ENCODE measurements at regions not wholly inside any gene's neighbourhood (a gene's known extent, or its start where the extent isn't known, plus 50 kb on each side); places are given as distances from the start of the nearest gene placed in this dataset.

DNA sequence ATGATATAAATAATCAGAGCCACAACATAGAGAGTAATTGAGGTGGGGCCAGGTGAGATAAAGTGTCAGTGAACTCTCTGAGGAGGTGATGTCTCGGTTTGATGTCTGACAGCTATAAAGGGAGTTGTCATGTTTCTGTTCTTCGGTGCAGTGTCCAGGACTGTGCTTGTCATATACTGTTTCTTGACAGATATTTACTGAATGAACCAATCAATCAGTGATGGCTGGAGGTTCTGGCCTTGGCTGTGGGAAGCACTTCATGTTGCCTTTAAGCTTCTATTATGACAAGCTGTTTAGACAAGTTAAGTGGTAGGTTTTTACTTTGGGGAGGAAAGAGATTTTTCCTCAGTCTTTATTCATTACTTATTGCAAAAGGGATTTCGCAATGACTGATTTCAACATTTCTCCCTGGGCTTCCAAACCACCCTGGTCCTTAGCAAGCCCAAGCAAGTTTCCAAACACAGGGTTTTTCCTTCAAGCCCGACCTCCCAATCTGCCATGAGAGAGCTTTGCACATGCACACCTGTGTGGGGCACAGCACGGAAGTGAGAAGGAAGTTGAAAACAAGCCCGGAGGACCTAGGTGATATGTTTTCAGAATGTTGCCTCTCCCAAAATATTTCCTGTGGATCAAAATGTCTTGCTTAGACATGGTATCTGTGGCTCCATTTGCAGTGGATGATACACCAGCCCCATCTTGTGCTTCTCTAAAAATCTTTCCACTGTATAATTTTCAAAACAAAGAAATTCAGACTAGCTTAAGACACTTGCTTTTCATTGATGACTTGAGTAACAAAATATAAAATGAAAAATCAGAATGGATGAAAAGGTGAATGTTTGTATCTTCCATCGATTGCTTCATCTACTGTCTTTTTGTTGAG is 567.3 kb upstream of the BTBD3 start:
- DNase-seq (ENCODE audit: low read depth, low spot score) = no peak

DNA sequence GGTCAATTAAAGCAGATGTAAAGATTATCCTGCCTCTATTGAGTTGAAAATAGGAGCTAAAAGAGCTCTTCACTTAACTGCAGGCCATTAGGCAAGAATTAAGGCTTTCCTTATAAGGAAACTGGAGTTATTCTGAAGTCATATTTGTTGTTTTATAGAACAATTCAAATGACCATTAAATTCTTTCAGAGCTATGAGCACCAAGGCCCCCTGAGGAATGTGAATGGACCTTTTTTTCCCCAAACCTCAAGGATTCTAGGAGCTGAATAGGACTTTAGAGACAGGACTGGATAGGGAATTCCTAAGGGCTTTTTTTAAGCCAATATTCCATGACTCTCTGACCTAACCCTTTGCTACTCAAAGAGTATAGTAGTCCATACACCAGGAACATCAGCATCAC is 565.7 kb upstream of the BTBD3 start:
- no peak for DNase-seq (ENCODE audit: low read depth, low spot score)

DNA sequence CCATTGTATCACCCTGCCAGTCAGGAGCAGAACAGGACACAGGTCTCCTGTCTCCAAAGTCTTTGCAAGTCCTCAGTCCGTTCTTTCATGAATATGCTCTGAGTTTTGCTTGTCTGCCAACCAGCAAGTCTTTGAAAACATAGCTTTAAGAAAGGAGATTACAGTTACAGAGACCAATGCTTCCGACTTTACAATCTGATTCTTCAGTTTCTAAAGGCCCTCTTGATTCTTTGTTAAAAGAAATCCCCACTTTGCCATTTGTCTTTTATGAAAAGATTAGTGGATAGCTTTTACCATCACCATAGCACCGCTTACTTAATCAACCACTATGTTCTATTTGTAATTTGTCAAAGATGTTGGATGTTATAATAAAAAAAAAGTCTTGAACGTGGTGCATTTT is 562.8 kb upstream of the BTBD3 start:
- no peak for DNase-seq (ENCODE audit: low read depth, low spot score)

DNA sequence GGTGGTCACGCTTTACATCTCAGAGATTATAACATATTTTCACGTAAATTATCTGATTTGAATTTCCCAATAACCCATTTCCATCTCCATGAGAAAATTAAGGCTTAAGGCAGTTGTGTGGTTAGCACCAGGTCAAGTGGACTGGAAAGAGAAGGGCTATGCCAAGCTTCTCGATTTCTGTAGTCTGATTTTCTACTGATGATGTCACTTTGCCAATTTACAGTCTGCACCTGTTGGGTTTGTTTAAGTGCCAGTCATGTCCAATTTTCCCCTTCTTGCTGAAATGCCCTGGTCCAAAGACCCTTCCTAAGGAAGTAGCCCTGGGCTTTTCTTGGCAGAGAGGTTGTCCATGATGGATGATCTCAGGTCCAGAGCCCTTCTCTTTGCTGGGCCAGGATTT is 562.3 kb upstream of the BTBD3 start:
- no peak for DNase-seq (ENCODE audit: low read depth, low spot score)

DNA sequence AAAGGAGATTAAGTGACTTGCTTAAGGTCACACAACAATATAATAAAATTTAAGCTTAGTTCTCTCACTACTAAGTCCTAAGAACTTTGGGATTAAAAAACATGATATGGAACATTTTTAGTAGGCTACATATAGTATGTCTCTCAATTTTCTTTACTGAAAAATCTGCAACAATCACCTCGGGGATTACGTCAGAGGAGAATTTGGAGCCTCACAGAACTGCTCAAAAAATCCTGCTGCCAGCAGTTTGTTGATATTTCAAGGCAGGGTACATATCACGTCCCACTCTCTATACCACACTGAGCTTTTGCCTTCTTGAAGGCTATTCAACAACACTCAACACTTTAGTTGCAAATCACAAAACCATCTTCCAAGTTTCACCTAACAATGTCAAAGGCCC is 561.6 kb upstream of the BTBD3 start:
- DNase-seq (ENCODE audit: low read depth, low spot score) = no peak

DNA sequence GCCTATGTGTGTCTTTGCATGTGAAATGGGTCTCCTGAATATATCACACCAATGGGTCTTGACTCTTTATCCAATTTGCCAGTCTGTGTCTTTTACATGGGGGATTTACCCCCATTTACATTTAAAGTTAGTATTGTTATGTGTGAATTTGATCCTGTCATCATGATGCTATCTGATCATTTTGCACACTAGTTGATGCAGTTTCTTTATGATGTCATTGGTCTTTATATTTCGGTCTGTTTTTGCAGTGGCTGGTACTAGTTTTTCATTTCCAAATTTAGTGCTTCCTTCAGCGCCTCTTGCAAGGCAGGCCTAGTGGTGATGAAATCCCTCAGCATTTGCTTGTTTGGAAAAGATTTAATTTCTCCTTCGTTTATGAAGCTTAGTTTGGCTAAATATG is 555.2 kb upstream of the BTBD3 start:
- DNase-seq (ENCODE audit: low read depth, low spot score) = no peak

DNA sequence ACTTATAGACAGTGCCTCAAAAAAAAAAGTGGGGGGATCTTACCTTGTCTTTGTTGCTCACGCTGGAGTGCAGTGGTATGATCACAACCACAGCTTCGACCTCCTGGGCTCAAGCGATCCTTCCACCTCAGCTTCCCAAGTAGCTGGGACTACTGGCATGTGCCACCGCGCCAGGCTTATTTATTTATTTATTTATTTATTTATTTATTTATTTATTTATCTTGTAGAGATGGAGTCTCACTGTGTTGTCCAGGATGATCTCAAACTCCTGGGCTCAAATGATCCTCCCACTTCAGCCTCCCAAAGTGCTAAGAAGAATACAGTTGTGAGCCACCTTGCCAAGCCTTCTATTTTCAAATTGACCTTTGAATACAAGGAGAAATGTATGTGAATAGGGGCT is 553.0 kb upstream of the BTBD3 start:
- no peak for DNase-seq (ENCODE audit: low read depth, low spot score)

DNA sequence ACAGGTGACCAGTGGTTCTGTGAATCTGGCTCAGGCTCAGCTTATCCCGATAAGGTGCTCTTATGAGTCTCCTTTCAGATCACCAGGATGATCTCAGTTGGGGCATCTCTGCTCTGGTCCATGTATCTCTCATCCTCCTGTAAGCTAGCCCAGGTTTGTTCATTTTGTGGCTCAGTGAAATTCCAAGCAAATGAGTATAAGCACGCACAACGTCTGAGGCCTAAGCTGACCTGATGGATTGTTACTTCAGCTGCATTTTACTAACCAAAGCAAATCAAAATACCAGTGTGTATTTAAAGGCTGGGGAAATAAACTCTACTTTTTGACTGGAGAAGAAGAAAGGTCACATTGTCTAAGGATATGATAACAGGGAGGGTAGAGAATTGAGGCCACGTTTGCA is 551.0 kb upstream of the BTBD3 start:
- DNase-seq (ENCODE audit: low read depth, low spot score) = no peak

DNA sequence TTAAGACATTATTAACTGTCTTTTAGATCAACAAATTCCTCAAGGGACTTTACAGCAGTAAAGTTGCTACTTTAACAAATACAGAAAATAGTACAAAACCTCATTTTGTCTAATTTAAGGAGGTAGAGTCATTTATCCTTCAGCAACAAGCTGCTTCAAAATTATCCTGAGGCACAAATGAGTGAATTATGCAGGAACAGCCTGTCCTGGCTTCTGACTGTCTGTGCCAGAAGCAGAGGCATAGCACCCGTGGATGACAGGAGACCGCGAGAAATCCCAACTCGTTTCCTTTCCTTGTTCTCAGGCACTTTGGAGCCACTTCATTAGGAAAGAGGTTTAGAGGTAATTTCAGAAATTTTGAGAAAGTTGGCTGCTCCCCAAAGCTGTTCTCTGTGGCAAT is 549.2 kb upstream of the BTBD3 start:
- DNase-seq (ENCODE audit: low read depth, low spot score) = no peak

DNA sequence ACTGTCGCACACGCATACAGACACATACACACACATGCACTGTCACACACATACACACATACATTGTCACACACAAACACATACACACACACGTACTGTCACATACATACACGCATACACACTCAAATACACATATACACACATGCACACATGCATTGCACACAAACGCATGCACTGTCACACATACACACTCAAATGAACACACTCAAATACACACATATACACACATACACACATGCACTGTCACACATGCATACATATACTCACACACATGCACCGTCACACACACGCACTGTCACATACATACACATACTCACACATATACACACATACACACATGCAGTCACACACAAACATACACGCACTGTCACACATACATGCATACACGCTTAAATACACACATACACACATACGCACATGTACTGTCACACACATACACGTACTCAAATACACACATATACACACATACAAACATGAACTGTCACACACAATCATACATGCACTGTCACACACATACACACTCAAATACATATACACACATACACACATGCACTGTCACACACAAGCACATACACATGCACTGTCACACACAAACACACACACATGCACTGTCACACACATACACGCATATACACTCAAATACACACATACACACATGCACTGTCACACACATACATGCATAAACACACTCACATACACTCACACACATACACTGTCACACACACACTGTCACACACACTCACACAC is 548.6 kb upstream of the BTBD3 start:
- DNase-seq (ENCODE audit: low read depth, low spot score) = no peak

DNA sequence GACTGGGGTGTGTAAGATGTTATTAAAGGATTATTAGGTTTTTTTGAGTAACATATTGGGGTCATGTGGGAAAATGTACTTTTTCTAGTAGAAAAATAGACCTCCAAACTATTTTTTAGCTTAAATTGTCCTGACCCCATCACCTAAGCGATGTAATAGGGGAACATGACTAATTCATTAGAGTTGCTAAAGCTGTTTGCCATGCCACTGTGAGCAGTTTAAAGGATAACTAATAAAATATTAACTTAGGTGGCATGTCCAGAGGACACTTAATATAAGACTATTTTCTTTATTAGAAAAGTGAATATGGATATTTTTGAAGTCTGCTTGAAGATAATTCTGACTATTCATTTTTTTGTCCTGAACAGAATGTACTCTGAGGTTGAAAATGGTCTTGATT is 545.9 kb upstream of the BTBD3 start:
- no peak for DNase-seq (ENCODE audit: low read depth, low spot score)

DNA sequence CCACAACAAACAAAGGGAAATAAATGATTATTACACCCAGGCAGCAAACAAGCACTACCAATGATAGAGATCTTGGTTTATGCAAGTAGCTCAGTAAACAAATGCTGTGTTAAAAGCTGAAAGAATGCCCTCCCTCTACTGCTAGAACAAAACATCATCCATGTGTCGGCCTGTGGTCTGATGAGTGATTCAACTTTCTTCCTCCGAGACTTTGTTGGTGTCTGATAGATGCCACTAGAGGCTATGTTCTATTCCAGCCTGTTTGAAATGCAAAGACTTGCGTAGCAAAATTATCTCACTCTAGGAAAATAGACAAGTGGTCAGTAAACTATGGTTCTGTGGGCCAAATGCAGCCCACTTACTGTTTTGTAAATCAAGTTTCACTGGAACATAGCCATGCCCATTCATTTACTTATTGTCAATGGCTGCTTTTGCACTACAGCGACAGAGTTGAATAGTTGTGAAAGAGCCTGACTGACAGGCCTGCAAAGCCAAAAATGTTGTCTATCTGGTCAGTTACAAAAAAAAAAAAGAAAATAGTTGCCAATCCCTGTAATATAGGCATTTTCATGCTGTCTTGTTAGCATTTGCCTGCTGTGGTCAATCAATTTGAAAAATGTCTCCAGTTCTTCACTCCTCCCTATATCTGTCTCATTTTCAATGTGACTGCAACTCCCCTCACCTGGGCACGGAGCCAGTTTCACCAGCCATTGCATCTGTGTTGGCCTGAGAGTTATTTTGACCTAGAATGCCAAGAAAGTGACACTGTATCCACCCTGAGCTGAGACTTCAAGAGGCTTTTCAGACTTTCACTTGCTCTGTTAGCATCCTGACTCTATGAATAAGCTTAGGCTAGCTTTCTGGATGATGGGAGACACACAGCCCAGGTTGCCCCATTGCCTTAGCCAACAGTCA is 544.6 kb upstream of the BTBD3 start:
- no peak for DNase-seq (ENCODE audit: low read depth, low spot score)

DNA sequence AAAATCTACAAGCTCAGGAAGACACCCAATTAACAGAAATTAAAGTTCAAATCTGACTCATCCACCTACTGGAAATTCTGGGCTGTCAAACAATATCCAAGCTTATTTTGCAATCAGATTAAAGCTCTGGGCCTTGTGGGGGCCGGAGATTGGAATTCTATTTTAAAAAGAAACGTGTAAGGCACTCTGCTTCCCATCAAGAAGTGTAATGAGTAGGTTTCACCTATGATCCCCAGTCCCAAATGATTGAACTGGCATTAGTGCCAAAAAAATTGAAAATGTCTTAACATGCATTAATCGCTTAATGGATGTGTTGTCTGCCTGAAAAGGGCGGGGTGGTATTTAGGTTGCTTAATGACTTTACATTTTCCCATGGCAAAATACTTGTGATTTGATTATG is 542.4 kb upstream of the BTBD3 start:
- DNase-seq (ENCODE audit: low read depth, low spot score) = no peak

DNA sequence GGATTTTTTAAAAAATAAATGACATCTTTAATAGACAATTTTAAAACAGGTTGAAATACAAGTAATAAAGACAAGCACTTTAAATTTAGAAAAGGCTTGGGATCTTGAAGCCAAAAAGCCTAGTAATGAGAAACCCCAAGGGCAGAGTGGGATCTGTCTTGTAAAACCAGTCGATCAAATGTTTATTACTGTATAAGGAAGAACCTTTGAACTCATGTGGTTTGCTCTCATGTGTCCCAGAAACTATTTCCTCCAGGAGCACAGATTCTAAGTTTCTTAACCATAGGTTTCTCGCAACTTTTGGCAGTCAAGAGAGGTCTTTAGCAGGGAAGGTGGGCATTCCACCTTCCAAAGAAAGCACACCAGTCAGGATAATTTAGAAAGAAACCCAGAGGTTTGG is 541.7 kb upstream of the BTBD3 start:
- DNase-seq (ENCODE audit: low read depth, low spot score) = no peak

DNA sequence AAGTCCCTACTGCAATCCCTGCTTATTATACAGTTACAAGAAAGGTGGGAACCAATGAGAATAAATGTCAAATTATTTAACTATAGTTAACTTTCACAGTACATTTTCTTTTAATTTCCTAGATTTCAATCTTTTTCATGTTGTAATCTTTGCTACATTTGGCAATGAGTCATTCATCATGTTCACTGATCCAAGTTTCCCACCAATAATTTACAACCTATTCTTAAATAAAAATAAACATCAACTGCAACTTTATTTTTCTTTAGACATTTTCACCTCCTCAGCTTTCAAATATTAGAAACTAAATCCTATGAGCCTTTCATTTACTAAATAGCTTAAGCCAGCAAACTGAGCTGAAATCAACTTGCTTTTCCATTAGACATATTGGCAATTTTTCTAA is 541.3 kb upstream of the BTBD3 start:
- DNase-seq (ENCODE audit: low read depth, low spot score) = no peak

DNA sequence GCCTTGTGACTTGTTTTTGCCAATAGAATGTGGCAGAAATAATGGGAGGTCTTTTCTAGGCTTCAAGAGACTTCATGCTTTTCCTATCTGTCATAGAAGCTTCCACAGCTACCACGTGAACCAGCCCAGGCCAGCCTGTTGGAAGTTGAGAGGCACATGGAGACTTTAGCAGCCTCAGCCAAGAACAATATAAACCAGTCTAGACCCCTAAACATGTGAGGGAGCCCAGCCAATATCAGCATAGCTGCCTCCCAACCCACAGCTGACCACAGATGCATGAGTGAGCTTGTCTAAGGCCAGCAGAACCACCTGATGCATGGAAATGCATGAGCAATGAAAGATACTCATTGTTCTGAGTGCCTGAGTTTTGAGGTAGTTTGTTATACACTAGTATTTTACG is 540.7 kb upstream of the BTBD3 start:
- no peak for DNase-seq (ENCODE audit: low read depth, low spot score)

DNA sequence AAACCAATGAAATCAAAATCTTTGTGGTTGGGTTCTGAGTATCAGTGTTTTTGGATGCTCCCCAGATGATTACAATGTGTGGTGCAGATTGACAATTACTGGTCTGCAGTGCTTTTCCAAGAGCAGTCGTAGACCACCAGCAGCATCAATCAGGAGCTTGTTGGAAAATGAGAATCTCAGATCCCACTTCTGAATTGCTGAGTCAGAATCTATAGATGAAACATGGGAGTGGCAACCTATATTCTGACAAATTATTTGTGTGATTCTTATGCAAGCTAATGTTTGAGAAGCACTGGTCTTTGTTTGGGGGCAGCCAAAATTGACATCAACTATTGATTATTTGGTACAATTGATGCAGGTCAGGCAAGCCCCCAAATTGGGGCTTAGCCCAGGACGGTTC is 539.9 kb upstream of the BTBD3 start:
- no peak for DNase-seq (ENCODE audit: low read depth, low spot score)

DNA sequence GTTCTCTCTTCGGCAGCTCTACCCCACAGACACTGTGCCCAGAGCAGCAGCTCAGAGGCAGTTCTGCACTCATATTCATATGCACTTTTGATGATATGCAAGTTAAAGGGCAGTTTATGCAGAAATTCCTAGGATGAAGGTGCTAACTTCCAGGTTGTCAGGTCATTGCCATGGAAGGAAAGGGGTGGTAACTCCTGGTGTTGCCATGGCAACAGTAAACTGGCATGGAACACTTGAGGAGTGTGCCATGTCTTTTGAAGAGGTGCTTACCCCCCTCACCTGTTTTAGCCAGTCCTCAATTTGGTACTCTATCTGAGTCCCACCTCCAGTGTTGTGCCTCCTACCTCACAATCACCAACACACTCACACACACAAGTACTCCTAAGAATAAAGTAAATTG is 539.4 kb upstream of the BTBD3 start:
- DNase-seq (ENCODE audit: low read depth, low spot score) = no peak

DNA sequence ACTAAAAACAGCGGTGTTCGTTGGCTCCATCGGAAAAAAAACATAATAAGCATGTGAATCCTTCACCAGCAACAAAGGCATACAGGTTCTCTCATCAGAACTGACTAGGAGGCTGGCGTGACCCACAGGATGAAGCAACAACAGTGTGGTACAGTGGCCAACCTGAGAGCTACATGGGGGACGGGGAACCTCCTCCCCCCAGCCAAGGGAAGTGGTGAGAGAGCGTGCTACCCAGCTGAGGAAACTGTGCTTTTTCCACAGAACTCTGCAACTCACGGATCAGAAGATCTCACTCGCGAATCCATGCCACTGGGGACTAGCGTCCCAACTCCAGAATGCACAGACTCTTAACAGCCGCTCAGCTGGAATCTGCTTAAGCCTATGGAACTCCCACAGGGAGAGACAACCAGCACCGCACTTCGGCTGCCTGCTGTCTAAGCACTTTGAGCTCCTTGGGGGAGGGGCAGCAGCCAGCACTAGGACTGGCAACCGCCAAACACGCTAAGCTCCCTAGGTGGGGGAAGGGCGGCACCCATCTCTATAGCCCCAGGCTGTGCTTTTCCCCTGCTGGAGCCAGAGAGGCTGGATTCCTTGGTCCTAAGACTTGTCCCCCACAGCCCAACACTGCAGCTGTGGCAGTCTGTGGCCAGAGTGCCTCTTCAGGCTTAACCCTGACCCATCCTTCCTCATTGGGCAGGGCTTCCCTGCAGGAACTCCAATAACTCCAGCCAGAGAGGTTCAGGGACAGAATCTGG is 538.3 kb upstream of the BTBD3 start:
- no peak for DNase-seq (ENCODE audit: low read depth, low spot score)

DNA sequence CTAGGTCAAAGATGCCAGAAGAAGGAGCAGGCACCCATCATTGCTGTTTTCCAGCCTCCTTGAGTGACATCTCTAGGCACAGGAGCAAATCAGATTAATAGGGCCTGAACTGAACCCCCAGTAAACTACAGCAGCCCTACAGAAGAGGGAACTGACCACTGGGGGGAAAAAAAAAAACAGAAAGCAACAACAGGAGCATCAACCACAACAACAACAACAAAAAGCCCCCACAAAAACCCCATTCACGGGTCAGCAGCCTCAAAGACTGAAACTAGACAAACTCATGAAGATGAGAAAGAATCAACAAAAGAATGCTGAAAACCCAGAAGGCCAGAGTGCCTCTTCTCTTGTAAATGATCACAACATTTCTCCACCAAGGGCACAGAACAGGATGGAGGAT is 537.4 kb upstream of the BTBD3 start:
- no peak for DNase-seq (ENCODE audit: low read depth, low spot score)

DNA sequence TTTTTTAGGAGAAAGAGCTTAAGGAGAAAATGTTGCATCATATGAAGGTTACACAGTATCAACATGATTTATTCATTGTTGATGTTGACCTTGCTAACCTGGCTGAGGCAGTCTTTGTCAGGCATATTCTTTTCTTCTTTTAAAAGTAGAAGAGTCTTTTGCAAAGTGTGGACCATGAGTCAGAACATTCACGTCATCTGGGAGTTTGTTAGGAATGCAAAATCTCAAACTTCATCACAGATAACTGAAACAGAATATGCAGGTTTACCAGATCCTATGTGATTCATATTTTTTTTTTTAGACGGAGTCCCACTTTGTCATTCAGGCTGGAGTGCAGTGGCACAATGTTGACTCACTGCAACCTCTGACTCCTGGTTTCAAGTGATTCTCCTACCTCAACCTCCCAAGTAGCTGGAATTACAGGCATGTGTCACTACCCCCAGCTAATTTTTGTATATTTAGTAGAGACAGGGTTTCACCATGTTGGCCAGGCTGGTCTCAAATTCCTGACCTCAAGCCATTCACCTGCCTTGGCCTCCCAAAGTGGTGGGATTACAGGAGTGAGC is 530.4 kb upstream of the BTBD3 start:
- DNase-seq (ENCODE audit: low read depth, low spot score) = no peak

Data from smooth muscle cell of the brain vasculature (primary cell).